Superior temporal gyrus (tissue), 1 donor: ENCODE measurements at regions not wholly inside any gene's neighbourhood (a gene's known extent, or its start where the extent isn't known, plus 50 kb on each side); places are given as distances from the start of the nearest gene placed in this dataset.
"Not testable (repeated sequence)": the region's sequence is repeated elsewhere in the genome, so short reads cannot be mapped to it uniquely, and the experiment has no call there.

Source experiments
- DNase-seq: peaks from one replicate; pipeline ENCODE4 v3.0.0-alpha.2; 2016; ENCODE audit errors: extremely low spot score

DNA sequence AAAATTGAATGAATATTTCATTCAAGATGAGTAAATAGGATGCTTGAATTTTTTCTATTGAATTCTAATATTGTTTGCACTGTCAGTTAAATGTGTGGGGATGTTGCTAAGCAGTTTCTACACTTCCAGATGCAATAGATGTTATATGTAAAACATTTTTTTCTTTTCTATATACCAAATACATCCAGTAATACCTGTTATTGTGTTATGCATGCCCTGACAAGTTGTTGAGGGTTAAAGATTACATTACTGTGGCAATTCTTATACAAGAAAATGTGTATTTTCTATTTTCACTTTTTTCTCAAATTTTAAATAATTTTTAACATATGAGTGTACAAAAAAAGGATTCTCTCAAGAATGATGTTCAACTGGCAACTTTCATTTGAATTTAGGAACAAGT lies 713.9 kb downstream of the GATA3 start:
- DNase-seq = no peak

DNA sequence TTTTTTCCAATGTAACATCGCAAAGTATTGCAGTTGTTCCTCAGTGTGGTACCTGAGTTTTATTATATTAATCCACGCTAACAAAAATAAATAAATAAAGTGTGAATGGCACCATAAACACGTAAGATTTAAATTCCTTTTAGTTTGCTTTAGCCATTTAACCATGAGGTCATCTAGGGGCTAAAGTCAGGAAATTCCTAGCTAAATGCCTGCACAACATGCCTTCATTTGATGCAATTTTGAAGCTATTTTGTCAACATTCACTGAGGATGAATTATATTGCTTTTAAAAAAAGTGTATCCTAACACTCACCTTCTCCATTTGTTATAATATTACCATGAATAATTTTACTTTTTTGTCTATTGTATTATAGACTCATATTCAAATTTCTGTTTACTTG lies 714.4 kb downstream of the GATA3 start:
- DNase-seq = no peak

DNA sequence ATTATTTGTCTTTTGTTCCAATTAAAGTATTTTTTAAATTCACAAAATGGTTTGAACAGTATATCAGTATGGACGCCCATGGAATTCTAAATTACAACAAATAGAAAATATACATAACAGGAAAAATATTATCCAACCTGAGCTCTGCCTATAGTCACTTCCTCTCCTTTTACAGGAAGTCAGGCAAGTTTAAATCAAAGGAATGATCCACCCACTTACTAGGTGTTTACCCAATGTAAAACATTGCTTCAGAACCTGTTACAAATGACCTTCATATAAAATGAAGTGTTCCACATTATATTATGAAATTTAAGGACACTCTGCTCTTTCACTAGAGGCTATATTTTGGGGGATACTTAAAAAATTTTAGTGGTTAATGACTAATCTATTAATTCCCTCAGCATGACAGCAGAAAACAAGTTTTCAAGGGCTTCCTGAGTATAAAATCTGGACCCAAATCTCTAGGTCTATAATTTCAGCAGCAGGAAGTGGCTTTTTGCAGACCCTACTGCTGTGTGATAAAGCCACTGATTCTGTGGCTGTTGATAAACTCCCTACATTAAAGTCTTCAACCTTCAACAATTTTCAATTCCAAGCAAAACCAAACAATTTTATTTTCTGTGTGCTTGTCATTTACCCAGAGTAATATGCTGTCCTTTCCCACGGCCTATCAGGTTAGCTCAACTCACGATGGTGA lies 722.6 kb downstream of the GATA3 start:
- no peak for DNase-seq

DNA sequence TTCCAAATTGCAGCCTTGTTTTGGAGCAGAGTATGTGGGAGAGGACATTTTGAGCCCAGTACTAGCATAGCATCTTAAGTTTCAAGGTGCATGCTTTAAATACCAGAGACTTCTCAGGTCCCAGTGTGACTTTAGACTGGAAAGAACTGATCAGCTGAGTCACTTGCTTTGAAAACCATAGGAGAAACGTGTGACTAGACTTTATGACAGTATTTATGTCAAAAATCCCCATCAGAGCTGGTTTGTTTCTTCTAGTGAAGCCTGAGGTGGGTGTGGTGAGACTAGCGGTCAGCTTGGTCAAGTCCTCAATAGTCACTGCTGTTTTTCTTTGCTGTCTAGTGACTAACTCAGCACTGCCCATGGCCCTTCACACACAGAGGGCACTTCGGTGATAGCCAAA lies 724.2 kb downstream of the GATA3 start:
- DNase-seq = no peak

DNA sequence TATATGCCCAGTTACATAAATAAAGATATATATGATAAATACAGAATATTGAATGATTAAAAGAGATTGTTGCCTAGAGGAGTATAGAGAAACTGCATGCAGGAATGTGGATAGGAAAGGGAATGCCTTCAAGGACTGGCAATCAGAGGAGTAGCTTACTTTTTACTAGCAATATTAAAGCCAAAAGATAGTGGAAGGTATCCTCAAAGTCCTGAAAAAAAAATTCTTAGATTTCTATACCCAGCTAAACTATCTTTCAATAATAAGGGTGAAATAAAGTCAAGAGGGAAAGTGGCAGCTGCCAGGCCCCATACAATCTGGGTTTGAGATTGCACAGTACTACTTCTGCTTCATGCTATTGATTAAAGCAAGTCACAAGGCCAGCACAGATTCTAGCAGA lies 733.2 kb downstream of the GATA3 start:
- DNase-seq = no peak

DNA sequence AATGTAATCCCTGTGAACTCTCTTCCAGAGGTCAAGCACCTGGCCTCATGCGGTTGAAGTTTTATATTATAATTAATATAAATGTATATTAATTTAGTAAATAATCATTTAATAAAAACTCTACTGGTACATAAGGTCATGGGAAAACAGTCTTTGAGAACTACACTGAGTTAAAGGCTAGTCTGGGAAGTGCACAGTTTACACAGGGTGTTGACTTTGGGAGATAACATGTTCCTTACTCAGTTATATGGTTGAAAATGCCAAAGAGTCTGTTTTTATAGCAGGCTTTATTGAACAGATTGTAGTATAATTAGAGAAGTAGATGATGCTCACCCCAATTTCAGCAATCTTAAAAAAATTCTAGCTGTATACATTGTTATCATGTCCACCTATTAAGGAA lies 735.9 kb downstream of the GATA3 start:
- DNase-seq = no peak

DNA sequence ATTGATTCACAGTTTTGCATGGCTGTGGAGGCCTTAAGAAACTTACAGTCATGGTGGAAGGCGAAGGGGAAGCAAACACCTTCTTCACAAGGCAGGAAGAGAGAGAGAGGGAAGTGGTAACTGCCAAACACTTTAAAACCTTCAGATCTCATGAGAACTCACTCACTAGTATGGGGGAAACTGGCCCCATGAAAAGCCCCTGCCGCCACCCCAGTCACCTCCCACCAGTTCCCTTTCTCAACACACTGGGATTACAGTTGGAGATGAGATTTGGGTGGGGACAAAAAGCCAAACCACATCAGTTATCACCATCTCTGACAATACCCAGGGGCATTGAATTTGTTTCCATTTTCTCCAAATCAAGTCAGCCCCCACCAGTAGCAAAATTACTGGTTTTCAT lies 740.4 kb downstream of the GATA3 start:
- no peak for DNase-seq

DNA sequence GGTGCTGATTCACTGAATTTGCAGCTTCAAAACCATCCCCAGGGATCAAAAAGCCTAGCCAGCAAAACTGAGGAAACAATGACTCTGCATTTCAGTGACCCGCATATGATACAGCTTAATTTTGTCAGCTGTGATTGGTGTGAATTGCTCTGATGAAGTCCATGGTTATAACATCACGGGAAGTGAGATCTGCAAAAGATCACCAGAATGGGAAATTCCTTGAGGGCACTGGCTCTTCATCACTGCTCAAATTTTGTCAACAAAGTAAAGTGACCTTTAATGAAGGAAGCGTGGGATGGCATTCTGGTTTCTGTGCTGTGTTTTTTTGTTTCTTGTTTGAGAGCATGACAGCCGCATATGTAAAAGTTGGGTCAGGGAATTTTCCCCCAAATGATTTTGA lies 745.9 kb downstream of the GATA3 start:
- no peak for DNase-seq

DNA sequence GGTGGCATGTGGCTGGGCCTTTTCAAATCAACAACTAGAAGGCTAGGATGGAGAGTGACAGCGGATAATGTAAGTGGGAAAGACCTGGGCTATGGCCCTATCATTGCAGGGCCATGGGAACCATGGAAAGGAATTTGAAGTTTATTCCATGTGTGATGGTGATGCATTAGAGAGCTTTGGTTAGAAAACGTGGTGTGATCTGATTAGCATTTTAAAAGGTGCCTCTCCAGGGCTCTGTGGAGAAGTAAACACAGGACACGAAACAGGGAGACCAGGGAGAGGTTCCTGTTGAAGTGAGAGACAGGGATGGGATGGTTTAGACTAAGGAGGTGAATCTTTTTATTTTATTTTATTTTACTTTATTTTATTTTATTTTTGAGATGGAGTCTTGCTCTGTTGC lies 749.5 kb downstream of the GATA3 start:
- DNase-seq = no peak

DNA sequence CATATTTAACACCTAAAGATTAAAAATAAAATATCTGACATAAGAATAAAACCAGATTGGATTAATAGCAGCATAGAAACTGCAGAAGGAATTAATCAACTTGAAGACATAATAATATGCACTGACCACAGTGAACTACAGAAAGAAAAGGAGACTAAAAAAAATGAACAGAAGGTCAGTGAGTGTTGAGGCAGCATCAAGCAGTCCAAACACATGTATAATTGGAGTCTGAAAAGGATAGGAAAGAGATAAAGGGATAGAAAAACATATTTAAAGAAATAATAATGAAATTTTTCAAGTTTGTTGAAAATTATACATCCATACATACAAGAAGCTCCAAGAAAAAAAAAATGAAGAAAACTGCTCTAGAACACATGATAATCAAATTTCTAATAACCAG lies 756.2 kb downstream of the GATA3 start:
- no peak for DNase-seq

DNA sequence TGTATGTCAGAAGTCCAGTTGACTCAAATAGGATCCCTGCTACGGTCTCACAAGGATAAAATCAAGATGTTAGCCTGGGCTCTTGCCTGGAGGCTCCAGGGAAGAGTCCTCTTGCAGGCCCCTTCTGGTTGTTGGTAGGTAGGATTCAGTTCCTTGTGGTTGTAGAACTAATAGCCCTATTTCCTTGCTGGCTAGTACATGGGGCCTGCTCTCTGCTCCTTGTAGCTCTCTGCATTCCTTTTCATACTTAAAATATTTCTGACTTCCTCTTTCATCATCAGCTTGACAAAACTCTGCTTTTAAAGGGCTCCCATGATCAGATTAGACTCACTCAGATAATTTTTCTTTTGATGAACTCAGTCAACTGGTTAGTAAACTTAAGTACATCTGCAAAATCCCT lies 756.7 kb downstream of the GATA3 start:
- no peak for DNase-seq

DNA sequence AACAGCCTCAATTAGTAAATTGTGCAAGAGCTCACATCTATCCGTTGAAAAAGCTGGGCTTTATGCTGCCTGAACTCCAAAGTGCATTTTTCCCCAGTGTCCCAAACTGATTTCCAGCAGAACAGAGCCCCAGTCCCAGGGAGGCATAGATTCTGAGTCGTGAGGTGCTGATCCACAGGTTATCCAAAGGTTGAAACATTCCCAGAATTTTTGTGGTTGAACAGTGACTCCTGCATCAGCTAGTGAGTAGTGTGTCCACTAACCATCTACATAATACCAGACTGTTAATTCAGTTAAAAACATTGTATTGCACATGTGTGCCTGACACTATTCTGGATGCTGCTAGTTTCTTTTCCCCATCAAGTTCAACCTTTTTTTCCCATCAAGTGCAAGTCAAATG lies 761.5 kb downstream of the GATA3 start:
- no peak for DNase-seq

DNA sequence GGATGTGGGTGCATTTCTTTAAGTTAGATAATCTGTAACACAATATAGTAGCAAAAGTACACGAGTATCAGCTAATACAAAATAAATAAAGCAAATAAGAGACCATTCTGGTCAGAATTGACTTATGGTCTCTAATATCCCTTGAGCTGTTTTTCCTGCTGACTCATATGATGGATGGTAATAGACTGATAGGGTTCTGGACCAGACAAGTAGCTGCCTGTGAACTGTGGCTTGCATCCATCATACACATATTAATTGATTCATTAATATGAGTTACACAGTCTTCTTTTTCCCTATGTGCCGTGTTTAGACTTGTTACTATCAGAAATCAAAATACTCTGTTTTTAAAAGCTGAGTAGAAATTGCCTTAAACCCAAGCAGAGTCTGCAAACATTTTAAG lies 762.8 kb downstream of the GATA3 start:
- no peak for DNase-seq

DNA sequence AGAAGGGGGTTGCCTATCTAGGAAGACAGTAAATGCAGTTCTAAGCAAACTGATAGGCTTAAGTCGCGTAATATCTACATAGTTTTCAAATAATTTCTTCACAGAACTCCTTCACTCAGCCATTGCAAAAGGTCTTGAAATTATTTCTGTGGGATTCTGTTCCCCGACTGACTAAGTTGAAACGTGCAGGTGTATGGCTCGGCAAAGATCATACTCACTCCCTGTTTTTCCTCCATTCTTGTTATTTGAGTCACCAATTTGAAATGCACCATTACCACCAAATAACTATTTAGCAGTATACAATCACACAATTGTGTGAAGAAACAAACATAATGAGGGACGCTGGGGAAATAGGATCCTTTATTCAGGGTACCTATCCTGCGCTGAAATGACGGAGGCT lies 771.1 kb downstream of the GATA3 start:
- no peak for DNase-seq

DNA sequence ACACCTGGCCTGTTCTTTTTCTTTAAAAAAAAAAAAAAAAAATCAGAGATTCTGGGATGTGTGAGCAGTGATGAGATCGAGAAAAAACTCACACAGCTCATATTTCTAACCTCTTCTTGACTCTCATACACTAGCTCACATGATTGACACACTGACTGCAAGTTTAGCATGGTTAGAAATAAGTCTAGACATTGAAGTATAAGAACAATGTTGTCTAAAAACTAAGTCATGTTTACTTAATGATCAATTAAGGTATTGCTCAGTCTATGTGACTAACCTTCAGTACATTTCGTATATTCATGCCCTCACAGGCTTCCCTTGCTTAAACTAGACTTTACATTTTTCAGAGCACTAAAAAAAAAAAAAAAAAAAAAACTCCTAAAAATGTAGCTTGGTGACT lies 775.1 kb downstream of the GATA3 start:
- no peak for DNase-seq

DNA sequence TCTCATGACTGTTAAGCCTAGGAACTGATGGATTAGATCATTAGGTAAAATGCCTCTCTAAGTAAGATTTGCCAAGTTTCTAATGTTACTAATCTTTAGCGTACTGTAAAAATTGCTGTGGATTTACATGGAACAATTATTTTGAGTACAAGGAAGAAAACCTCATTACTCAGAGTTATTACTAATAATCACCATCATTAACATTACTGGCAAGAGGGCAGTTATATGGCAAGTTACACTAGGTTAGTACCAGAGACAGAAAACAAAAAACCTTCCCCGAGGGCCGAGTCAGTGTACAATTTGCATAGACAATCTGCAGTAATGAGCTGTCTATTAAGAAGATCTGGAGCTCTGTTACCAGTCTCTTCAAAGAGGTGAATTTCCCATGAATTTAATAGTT lies 775.6 kb downstream of the GATA3 start:
- no peak for DNase-seq

DNA sequence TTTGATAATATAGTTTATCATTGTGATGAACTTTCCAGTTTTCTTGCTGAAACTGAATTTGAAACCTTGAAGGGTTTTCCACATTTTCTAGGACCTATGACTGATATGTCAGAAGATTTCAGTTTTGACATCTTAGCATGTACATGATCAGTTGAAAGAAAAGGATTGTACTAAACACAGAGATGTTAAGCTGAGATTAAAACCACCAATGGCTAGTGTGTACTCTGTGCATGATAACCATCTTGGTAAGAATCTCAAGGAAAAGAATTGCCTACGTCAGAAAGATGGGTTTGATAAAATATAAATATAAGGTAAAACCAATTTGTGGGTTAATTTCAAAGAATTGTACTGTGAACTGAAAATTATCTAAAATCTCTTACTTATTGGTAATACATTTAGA lies 776.4 kb downstream of the GATA3 start:
- DNase-seq = no peak

DNA sequence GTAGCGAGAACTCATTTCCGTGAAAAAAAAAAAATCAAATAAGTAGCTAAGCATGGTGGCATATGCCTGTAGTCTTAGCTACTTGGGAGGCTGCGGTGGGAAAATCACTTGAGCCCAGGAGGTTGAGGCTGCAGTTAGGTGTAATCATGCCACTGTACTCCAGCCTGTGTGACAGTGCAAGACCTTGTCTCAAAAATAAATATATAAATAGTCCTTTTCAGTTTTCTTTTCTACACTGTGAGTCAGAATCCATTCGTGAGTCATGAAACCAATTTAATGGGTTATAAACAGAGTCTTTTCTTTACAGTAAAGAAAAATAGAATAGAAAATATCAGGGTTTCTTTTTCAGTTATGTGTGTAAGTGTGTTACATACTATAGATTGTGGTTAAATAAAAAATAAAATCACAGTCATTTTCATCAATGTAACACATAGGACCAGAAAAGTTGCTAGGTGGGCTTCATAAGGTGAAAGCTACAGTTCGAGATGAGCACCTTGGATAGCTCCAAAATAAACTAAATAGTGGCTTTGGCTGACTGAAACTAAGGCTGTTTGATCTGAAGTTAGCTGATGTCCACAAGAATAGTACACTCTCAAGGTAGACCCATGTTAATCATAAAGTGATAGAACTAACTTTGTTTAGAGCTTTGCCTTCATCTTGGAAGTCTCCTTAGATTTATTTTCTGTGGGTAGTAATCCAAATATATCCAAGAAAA lies 781.1 kb downstream of the GATA3 start:
- DNase-seq = no peak

DNA sequence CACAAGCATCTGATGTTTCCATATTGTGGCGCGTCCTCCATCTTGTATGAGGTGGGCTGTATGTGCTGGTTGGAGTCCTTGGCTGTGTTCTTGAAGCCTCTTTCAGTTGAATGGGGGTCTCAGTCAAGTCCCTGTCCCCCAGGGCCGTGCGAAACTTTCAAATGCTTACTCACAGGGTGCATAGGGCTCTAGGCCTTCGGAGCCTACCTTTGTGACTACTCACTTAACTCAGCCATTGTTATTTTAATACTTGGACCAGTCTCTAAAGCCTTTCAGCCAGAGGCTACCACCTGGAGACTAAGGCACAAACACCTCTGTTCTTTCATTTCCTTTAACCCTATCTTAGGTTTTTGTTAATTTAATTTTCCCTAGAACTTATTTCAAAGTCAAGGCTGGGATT lies 785.9 kb downstream of the GATA3 start:
- DNase-seq = no peak

DNA sequence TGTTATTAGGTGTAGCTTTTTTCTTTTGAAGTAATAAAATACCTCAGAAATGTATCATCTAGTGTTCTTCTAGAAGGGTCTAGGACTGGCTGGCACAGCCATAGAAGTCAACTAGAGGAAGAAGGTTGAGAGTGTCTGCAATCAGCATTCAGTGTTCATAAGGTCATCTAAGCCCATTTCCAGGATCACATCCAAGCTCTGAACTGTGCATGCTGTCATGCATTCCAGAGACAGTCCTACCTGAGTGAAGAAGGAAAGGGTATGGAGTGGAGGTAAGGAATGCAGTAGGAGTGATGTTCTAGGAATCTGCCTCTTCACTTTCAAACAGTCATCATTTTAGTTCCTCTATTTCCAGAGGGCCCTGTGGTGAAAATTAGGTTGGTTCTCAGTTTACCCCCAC lies 789.7 kb downstream of the GATA3 start:
- no peak for DNase-seq

DNA sequence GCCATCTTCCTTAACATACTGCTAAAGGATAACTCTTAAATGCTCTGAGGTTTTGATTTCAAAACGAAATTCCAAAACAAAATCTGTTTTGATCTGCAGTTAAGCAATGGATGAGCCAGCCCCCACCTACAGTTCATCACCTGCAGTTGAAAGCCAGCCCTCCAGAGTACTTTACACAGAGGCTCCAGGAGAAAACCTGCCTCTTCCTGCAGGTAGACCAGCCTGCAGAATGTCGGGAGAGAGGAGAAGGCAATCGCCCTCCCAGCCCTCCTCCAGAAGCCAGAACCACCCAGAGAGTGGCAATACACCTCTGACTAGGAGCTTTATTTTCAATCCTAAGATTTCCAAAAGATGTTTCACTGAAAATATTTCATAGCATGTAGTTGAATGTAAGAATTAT lies 798.1 kb downstream of the GATA3 start:
- no peak for DNase-seq

DNA sequence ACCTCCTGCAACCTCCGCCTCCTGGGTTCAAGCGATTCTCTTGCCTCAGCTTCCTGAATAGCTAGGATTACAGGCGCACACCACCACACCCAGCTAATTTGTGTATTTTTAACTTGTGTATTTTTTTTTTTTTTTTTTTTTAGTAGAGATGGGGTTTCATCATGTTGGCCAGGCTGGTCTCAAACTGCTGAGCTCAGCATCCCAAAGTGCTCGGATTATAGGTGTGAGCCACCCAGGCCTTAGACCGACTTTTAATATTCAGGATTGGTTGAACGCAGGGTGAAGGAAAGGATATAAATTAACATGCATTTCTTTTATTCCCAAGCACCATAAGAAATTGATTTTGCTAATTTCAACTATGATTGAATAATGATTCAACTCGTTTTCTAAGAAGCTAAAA lies 798.6 kb downstream of the GATA3 start:
- DNase-seq = no peak

DNA sequence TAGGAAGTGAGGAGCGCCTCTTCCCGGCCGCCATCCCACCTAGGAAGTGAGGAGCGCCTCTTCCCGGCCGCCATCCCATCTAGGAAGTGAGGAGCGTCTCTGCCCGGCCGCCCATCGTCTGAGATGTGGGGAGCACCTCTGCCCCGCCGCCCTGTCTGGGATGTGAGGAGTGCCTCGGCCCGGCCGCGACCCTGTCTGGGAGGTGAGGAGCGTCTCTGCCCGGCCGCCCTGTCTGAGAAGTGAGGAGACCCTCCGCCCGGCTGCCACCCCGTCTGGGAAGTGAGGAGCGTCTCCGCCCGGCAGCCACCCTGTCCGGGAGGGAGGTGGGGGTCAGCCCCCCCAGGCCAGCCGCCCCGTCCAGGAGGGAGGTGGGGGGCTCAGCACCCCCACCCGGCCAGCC lies 814.4 kb downstream of the GATA3 start:
- not testable (repeated sequence) for DNase-seq

DNA sequence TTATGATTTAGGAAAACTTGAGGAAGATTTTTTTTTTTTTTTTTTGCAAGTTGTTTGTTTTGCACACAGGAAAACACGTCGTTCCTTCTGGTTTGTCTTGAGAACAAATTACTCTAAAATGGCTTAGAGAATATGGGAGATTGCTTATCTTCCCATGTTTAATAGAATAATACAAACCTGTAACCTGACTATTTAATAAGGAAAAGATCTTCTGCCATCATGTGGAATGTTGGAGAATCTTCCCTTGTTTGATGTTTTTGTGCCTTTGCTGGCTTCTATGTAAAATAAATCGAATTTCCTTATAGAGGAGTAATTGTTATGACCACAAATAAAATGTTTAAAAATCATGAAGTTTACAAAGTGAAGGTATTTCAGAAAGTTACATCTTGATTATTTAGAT lies 818.8 kb downstream of the GATA3 start:
- DNase-seq = peak; percentile 14
